ENCODE measurements at regions not wholly inside any gene's neighbourhood (a gene's known extent, or its start where the extent isn't known, plus 50 kb on each side); places are given as distances from the start of the nearest gene placed in this dataset.

GRCh38 chr7:92973974-92974373, 137.6 kb upstream of the CDK6 start:
- TF ChIP-seq POLR2A (IDR thresholded peaks at IDR 0.05; ENCODE audit: extremely low read depth, insufficient read length) (no peak), MAX (IDR thresholded peaks at IDR 0.05; ENCODE audit: low read depth, low read length) (no peak), MYC (IDR thresholded peaks at IDR 0.05; ENCODE audit: low read depth, low read length) (no peak)
- TF ChIP-seq, protein P1, sequence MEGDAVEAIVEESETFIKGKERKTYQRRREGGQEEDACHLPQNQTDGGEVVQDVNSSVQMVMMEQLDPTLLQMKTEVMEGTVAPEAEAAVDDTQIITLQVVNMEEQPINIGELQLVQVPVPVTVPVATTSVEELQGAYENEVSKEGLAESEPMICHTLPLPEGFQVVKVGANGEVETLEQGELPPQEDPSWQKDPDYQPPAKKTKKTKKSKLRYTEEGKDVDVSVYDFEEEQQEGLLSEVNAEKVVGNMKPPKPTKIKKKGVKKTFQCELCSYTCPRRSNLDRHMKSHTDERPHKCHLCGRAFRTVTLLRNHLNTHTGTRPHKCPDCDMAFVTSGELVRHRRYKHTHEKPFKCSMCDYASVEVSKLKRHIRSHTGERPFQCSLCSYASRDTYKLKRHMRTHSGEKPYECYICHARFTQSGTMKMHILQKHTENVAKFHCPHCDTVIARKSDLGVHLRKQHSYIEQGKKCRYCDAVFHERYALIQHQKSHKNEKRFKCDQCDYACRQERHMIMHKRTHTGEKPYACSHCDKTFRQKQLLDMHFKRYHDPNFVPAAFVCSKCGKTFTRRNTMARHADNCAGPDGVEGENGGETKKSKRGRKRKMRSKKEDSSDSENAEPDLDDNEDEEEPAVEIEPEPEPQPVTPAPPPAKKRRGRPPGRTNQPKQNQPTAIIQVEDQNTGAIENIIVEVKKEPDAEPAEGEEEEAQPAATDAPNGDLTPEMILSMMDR (IDR thresholded peaks at IDR 0.05; ENCODE audit: low read depth, low read length), result no peak
